Neutrophil (primary cell): ENCODE measurements at regions not wholly inside any gene's neighbourhood (a gene's known extent, or its start where the extent isn't known, plus 50 kb on each side); places are given as distances from the start of the nearest gene placed in this dataset.

ENCODE experiments used
- H3K27ac ChIP-seq: fragments of 200-600 bp; sonication (generic); 2 replicates; pipeline ENCODE4 v1.5.1; 2016; ENCODE audit warnings: mild to moderate bottlenecking, moderate library complexity
- H3K27me3 ChIP-seq: fragments of 200-600 bp; sonication (generic); 2 replicates; pipeline ENCODE4 v1.6.0; 2016; ENCODE audit warnings: mild to moderate bottlenecking
- H3K36me3 ChIP-seq: fragments of 200-600 bp; sonication (generic); 2 replicates; pipeline ENCODE4 v1.5.1; 2017
- H3K4me1 ChIP-seq, 2 experiments: fragments of 200-600 bp in 1 of 2; sonication (generic) in 1 of 2; 1 replicate in 1 of 2; 2 replicates in 1 of 2; pipeline versions ENCODE4 v1.5.1 to v1.6.1; 2013 to 2016; ENCODE audit warnings: low read depth in 1 of 2, low read length in 1 of 2, mild to moderate bottlenecking in 1 of 2, moderate library complexity in 1 of 2; ENCODE audit not compliant: control insufficient read depth in 1 of 2, insufficient read depth in 1 of 2
- H3K4me3 ChIP-seq, 2 experiments: fragments of 200-600 bp in 1 of 2; sonication (generic) in 1 of 2; 1 replicate in 1 of 2; 2 replicates in 1 of 2; pipeline ENCODE4 v1.5.1; 2013 to 2016; ENCODE audit warnings: low read depth in 1 of 2, low read length in 1 of 2, mild to moderate bottlenecking in 1 of 2, moderate library complexity in 1 of 2
- H3K9me3 ChIP-seq: fragments of 200-600 bp; sonication (generic); 2 replicates; pipeline ENCODE4 v1.5.1; 2016
- TF ChIP-seq, protein P1 (sequence below): fragments of 200-600 bp; sonication (generic); IDR thresholded peaks from 2 replicates; pipeline ENCODE4 v1.5.1; 2016; ENCODE audit warnings: antibody characterized with exemption

DNA sequence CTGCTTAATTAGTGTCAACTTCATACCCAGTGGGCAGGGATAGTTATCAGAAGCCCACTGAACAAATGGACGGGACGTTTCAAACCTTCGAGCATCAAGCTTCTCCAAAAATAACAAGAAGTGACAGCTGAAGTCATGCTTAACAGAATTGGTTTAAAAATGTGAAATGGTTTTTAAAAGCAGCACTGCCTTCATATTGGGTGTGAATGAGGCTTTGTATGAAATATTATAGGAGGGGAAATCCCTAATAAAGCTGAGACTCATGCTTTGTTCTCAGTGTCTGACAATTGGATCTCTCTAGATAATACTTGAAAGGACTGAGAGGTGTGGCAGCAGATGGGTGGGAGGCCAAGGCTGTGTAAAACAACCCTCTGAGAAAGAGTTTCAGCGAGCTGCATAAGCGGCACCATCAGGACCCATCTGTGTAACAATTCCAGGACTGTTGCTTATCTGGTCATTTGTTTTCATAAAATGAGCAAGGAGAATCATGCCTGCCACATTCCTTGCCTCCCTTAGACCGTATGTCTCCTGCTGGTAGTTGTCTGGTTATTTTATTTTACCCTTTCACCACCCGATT lies 667.7 kb downstream of the DIAPH3 start:
- Histone ChIP-seq H3K27ac (no peak overlapping the region), H3K27me3 (no peaks in the 10 kb centered on the region), H3K4me1 (no peaks in the 10 kb centered on the region), H3K36me3 (no peaks in the 10 kb centered on the region), H3K4me3 (no peak overlapping the region), H3K9me3 (no peaks in the 10 kb centered on the region)
- TF ChIP-seq, protein P1, sequence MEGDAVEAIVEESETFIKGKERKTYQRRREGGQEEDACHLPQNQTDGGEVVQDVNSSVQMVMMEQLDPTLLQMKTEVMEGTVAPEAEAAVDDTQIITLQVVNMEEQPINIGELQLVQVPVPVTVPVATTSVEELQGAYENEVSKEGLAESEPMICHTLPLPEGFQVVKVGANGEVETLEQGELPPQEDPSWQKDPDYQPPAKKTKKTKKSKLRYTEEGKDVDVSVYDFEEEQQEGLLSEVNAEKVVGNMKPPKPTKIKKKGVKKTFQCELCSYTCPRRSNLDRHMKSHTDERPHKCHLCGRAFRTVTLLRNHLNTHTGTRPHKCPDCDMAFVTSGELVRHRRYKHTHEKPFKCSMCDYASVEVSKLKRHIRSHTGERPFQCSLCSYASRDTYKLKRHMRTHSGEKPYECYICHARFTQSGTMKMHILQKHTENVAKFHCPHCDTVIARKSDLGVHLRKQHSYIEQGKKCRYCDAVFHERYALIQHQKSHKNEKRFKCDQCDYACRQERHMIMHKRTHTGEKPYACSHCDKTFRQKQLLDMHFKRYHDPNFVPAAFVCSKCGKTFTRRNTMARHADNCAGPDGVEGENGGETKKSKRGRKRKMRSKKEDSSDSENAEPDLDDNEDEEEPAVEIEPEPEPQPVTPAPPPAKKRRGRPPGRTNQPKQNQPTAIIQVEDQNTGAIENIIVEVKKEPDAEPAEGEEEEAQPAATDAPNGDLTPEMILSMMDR = no peak

DNA sequence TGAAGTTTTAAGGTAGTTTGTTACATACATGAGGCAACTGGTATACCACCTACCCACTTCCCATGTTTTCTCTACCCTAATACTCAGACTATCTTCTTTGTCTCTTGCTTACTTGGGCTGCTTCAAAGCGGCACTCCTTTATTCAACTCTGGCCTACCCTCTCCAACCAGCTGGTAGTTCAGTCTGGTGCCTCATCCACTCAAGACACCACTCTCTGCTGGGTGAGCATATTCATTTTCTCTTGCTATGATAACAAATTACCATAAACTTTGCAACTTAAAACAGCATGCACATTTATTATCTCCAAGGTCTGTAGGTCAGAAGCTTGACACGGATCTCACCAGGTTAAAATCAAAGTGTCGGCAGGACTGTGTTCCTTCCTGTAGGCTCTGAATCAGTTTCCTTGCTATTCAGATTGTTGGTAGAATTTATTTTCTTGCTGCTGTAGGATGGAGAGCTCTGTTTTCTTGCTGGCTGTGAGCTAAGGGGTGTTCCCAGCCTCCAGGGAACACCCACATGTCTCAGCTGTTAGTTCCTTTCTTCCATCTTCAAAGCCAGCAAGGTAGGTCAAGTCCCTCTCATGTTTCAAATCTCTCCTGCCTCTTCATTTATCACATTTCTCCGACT lies 666.0 kb downstream of the DIAPH3 start:
- Histone ChIP-seq H3K27ac (no peak overlapping the region), H3K4me3 (no peak overlapping the region), H3K36me3 (no peaks in the 10 kb centered on the region), H3K9me3 (no peaks in the 10 kb centered on the region), H3K4me1 (no peaks in the 10 kb centered on the region), H3K27me3 (no peaks in the 10 kb centered on the region)
- TF ChIP-seq, protein P1 = no peak

DNA sequence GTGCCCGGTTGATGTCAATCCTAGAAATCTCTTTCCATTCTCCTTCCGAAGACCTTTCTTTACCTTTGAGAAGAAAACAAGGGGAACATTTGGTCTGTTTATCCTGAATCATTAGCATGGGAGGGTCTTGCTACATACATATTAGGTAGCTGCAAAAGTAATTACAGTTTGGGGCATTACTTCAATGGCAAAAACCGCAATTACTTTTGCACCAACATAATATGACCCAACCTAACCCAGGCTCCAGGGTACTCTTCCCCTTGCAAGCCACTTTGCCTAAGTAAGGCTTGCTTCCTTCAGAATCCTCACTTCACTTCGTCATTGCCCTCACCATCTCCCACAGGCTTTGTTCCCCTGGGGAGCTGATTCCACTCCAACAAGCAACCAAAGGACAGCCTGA lies 662.7 kb downstream of the DIAPH3 start:
- Histone ChIP-seq H3K27ac (no peak overlapping the region), H3K4me1 (no peaks in the 10 kb centered on the region), H3K9me3 (no peaks in the 10 kb centered on the region), H3K4me3 (no peak overlapping the region), H3K36me3 (no peaks in the 10 kb centered on the region), H3K27me3 (no peaks in the 10 kb centered on the region)
- TF ChIP-seq, protein P1 = no peak

DNA sequence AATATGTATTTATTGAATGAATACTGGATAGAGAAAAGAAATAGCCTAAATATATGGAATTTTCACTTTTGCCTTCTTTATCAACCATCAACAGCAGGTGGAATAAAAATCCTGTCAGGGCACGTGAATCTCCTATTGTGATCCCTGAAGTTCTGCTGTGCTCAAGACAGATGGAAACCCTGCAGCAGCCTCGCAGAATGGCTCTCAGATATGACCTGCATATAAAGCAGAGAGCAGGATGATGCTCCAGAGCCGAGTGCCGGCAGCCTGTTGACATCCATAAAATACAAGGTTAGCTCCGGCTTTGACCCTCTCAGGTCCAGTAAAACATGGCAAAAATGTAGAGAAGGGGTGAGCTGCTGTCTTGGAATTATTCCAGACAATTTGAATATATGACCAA lies 659.3 kb downstream of the DIAPH3 start:
- Histone ChIP-seq H3K27me3 (no peaks in the 10 kb centered on the region), H3K36me3 (no peaks in the 10 kb centered on the region), H3K27ac (no peak overlapping the region), H3K4me1 (no peaks in the 10 kb centered on the region), H3K4me3 (no peak overlapping the region), H3K9me3 (no peaks in the 10 kb centered on the region)
- TF ChIP-seq, protein P1 = no peak

DNA sequence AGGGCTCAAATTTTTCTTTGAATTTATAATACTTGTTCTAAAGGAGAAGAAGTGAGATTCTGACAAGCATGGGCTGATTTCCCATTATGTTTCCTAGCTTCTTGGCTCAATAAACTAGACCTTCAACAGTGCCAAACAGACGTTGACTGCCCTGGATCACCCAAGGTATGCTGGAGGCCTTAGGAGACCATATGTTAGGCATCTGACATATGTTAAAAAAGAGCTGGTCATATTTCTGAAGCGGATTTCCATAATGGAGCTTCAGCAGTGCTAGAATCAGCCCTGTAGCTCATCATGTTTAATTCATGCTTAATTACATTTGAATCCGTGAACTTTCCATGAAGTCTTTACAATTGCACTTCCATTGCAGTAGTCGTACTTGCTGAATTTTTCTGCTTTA lies 653.3 kb downstream of the DIAPH3 start:
- Histone ChIP-seq H3K36me3 (no peaks in the 10 kb centered on the region), H3K27ac (no peak overlapping the region), H3K4me3 (no peak overlapping the region), H3K4me1 (no peaks in the 10 kb centered on the region), H3K27me3 (no peaks in the 10 kb centered on the region), H3K9me3 (no peaks in the 10 kb centered on the region)
- TF ChIP-seq, protein P1 = no peak
